HCT116 (cell line): ENCODE measurements at regions not wholly inside any gene's neighbourhood (a gene's known extent, or its start where the extent isn't known, plus 50 kb on each side); places are given as distances from the start of the nearest gene placed in this dataset.

ENCODE experiments used
- CEBPB ChIP-seq: IDR thresholded peaks from 2 replicates; pipeline ENCODE4 v1.6.1; 2012; ENCODE audit warnings: low read depth
- EZH2 ChIP-seq: fragments of 200-600 bp; sonication (generic); IDR thresholded peaks from 2 replicates; pipeline ENCODE4 v1.6.1; 2017; ENCODE audit warnings: antibody characterized with exemption, mixed run types
- EZH2phosphoT487 ChIP-seq: fragments of 200-600 bp; IDR thresholded peaks from 2 replicates; pipeline ENCODE4 v1.6.1; 2018; ENCODE audit warnings: antibody characterized with exemption, borderline replicate concordance
- POLR2A ChIP-seq: IDR thresholded peaks from 2 replicates; pipeline ENCODE4 v1.7.0; 2011; ENCODE audit warnings: borderline replicate concordance; ENCODE audit not compliant: insufficient read depth, insufficient read length; ENCODE audit errors: extremely low read depth
- POLR2AphosphoS5 ChIP-seq: IDR thresholded peaks from 2 replicates; pipeline ENCODE4 v1.6.1; 2011; ENCODE audit warnings: mild to moderate bottlenecking, low read depth, low read length, moderate library complexity
- RAD21 ChIP-seq: IDR thresholded peaks from 2 replicates; pipeline ENCODE4 v1.6.1; 2012; ENCODE audit warnings: low read depth, mild to moderate bottlenecking
- SIN3A ChIP-seq: IDR thresholded peaks from 2 replicates; pipeline ENCODE4 v1.6.1; 2012; ENCODE audit warnings: low read depth
- SP1 ChIP-seq: IDR thresholded peaks from 2 replicates; pipeline ENCODE4 v1.6.1; 2012; ENCODE audit warnings: low read depth
- SRF ChIP-seq: IDR thresholded peaks from 2 replicates; pipeline ENCODE4 v1.6.1; 2012; ENCODE audit warnings: low read depth
- ZFX ChIP-seq: fragments of 450-650 bp; IDR thresholded peaks from 2 replicates; pipeline ENCODE4 v1.6.1; 2017
- TF ChIP-seq, protein P1 (sequence below), 3 experiments: fragments of 200-600 bp in 1 of 3; sonication (generic) in 1 of 3; IDR thresholded peaks in 2 of 3; conservative IDR thresholded peaks in 1 of 3; 2 replicates each; pipeline ENCODE4 v1.5.1; 2012 to 2017; ENCODE audit warnings: low read depth in 2 of 3, low read length in 2 of 3, antibody characterized with exemption in 1 of 3, borderline replicate concordance in 1 of 3, control low read depth in 1 of 3, mild to moderate bottlenecking in 1 of 3, mixed read lengths in 1 of 3, mixed run types in 1 of 3, moderate library complexity in 1 of 3; ENCODE audit not compliant: insufficient read depth in 1 of 3
- TF ChIP-seq, protein P2 (sequence below): IDR thresholded peaks from 2 replicates; pipeline ENCODE4 v1.6.1; 2012; ENCODE audit warnings: low read depth

- TF ChIP-seq, protein P1, sequence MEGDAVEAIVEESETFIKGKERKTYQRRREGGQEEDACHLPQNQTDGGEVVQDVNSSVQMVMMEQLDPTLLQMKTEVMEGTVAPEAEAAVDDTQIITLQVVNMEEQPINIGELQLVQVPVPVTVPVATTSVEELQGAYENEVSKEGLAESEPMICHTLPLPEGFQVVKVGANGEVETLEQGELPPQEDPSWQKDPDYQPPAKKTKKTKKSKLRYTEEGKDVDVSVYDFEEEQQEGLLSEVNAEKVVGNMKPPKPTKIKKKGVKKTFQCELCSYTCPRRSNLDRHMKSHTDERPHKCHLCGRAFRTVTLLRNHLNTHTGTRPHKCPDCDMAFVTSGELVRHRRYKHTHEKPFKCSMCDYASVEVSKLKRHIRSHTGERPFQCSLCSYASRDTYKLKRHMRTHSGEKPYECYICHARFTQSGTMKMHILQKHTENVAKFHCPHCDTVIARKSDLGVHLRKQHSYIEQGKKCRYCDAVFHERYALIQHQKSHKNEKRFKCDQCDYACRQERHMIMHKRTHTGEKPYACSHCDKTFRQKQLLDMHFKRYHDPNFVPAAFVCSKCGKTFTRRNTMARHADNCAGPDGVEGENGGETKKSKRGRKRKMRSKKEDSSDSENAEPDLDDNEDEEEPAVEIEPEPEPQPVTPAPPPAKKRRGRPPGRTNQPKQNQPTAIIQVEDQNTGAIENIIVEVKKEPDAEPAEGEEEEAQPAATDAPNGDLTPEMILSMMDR (IDR thresholded peaks at IDR 0.05 in 2 of 3, conservative IDR thresholded peaks at IDR 0.05 in 1 of 3; ENCODE audit: borderline replicate concordance in 1 of 3, insufficient read depth in 1 of 3, low read depth in 2 of 3, low read length in 2 of 3): no peak
- no peak for TF ChIP-seq EZH2phosphoT487
- no peak for TF ChIP-seq EZH2
- TF ChIP-seq POLR2AphosphoS5: no peak
- TF ChIP-seq SIN3A: no peak
- no peak for TF ChIP-seq RAD21
- TF ChIP-seq ZFX: no peak
- TF ChIP-seq POLR2A: no peak
- no peak for TF ChIP-seq SP1
- TF ChIP-seq, protein P2, sequence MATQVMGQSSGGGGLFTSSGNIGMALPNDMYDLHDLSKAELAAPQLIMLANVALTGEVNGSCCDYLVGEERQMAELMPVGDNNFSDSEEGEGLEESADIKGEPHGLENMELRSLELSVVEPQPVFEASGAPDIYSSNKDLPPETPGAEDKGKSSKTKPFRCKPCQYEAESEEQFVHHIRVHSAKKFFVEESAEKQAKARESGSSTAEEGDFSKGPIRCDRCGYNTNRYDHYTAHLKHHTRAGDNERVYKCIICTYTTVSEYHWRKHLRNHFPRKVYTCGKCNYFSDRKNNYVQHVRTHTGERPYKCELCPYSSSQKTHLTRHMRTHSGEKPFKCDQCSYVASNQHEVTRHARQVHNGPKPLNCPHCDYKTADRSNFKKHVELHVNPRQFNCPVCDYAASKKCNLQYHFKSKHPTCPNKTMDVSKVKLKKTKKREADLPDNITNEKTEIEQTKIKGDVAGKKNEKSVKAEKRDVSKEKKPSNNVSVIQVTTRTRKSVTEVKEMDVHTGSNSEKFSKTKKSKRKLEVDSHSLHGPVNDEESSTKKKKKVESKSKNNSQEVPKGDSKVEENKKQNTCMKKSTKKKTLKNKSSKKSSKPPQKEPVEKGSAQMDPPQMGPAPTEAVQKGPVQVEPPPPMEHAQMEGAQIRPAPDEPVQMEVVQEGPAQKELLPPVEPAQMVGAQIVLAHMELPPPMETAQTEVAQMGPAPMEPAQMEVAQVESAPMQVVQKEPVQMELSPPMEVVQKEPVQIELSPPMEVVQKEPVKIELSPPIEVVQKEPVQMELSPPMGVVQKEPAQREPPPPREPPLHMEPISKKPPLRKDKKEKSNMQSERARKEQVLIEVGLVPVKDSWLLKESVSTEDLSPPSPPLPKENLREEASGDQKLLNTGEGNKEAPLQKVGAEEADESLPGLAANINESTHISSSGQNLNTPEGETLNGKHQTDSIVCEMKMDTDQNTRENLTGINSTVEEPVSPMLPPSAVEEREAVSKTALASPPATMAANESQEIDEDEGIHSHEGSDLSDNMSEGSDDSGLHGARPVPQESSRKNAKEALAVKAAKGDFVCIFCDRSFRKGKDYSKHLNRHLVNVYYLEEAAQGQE: no peak
- no peak for TF ChIP-seq CEBPB
- TF ChIP-seq SRF: no peak
These were observed 342.8 kb downstream of the PPARGC1A start for GRCh38 chr4:23547096-23547495.
